GM19324 (cell line): ENCODE measurements at regions not wholly inside any gene's neighbourhood (a gene's known extent, or its start where the extent isn't known, plus 50 kb on each side); places are given as distances from the start of the nearest gene placed in this dataset.
A peak's percentile ranks its signal among the peaks of the same experiment; 100 is the strongest.
"Not testable (repeated sequence)": the region's sequence is repeated elsewhere in the genome, so short reads cannot be mapped to it uniquely, and the experiment has no call there.

Experiments used
- ATAC-seq: cut with Tn5 transposase; IDR thresholded peaks from one replicate; pipeline ENCODE4 v1.9.1; 2021; ENCODE audit warnings: mild to moderate bottlenecking, moderate library complexity; ENCODE audit not compliant: unreplicated experiment, low FRiP score

GRCh38 chr15:92705764-92706163, 50.2 kb upstream of the FAM174B start:
- ATAC-seq, result no peak

DNA sequence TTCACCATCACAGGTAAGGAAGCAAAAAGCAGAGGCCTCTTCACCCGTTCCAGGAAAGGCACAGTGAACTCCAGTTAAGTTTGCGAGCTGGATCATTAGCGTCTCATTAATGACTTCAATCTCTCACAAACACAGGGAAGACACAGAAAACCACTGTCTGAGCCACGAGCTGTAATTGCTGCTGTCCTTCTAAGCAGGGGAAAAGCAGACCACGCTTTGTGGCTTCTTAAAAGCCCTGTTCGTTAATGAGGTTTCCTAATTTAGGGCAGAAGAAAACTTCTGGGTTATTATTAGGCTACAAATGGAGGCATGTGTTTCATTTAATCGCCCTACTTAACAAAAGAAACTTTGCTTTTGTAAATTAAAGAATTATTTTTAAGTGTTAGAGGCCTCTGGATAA, 50.6 kb upstream of the FAM174B start:
- no peak for ATAC-seq

DNA sequence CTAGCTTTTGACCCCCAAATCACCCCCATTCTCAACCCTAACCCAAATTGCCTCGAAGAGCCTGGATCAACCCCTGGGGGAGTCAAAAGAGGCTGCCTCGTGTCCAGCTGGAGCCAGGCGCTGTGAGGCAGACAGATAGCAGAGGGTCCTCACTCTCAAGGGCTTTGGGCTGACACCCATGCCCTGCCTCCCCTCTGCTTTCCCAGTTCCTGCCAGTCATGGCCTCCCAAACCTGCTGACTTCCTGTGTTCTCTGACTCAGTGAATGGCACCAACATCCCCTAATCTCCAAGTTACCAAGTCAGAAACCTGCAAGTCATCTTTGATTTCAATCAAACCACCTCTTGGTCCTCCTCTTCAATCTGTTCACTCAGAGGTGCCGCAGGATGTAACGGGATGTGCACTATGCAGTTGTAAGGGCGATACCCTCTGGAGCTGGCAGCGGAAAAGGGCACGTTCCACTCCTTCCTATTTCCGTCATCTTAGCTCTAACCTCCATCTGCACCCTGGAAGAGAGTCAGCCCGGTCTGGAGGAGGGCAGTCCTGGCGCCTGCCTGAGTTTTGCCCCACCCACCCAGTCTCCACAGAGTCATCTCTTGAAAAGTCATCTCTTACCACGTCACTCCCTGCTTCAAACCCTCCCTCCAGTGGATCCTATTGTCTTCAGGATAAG, 52.4 kb upstream of the FAM174B start:
- no peak for ATAC-seq

- ATAC-seq, result no peak
Measured at GRCh38 chr15:92708635-92709034, 53.1 kb upstream of the FAM174B start.

DNA sequence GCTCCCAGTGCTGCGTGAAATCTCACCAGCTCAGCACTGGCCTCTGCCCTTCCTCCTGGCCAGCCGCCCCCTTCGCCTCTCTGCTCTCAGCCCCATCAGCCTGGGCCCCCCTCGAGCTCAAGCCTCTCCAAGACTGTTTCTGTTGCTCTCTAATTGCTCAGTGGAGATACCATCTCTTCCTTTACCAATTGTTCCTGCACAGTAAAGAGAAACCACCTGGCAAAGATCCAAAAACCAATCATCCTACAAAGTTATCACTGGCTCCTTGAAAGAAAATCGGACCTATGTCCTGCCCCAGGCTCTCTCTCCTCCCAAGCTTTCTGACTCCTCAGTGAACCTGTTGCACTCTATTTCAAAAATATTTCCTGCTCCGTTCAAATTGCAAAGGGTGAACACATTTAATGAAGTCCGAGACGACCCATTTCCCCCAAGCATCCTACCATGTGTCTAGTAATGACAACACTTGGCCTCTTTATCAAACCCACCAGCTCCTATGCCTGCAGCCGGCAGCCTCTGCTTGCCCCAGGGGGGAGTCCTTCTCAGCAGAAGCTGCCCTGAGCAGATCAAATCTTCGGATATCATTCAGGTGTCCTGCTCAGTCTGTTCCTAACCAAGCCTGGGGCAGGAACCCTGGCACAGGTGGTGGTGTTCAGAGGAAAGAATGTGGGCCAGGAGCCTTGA, 53.7 kb upstream of the FAM174B start:
- no peak for ATAC-seq

GRCh38 chr15:92711457-92711831, 55.9 kb upstream of the FAM174B start:
- ATAC-seq, result no peak

DNA sequence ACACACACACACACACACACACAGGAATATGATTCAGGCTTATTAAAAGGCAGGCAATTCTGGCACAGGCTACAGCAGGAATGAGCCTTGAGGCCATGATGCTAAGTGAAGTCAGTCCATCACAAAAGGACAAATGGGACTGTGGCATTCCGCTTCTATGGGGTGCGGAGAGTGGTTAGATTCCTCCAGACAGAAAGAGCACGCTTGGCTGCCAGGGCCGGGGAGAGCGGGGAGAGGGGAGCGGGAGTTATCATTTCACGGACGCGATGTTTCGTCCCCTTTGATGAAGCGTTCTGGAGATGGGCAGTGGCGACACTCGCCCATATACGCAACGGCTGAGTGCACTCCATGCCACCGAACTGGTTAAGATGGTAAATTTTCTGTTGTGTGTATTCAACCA, 58.5 kb upstream of the FAM174B start:
- ATAC-seq, result no peak

GRCh38 chr15:92714477-92715401, 59.2 kb upstream of the FAM174B start:
- ATAC-seq, result peak; percentile 71

- ATAC-seq, result no peak
Measured at GRCh38 chr15:92715758-92716157, 60.2 kb upstream of the FAM174B start.

GRCh38 chr15:92719021-92719420, 63.4 kb upstream of the FAM174B start:
- no peak for ATAC-seq

DNA sequence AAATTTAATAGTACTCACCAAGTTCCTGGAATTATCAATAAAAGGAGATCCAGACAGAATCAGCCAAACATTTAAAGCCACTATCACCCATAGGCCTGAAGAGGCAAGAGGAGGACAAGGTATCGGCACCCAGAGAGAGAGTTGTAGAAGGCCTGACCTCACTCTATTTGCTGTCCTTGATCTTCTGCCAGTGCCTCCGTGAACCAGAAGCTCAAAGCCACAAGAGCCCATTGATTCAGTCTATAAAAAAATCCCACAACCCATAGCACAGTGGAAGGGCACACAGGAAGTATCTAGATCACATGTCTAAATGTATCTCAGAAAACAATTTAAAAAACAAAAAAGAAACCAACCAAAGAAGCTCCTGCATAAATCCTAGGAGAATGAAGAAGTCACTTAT, 68.6 kb upstream of the FAM174B start:
- no peak for ATAC-seq

DNA sequence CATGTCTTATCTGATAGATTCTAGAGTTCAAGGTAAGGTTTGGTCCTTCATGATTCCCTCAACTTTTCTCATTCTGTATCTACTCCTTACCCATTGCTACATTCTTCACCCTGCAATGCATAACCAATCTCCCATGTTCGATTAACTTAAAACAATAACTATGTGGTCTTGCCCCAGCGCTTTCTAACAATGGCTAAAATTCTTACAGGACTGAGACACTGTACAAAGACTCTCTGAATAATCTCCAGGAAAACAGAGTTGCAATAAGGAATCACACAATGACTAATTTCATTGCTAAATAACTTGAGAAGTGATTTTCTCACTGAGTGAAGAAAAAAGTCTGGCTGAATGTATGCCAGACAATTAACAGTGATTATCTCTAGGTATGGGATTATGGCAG, 69.6 kb upstream of the FAM174B start:
- ATAC-seq, result no peak

GRCh38 chr15:92728266-92728665, 72.7 kb upstream of the FAM174B start:
- ATAC-seq, result no peak

GRCh38 chr15:92733090-92733933, 77.7 kb upstream of the FAM174B start:
- ATAC-seq, result no peak

- ATAC-seq, result no peak
Measured at GRCh38 chr15:92733934-92734521, 78.5 kb upstream of the FAM174B start.

DNA sequence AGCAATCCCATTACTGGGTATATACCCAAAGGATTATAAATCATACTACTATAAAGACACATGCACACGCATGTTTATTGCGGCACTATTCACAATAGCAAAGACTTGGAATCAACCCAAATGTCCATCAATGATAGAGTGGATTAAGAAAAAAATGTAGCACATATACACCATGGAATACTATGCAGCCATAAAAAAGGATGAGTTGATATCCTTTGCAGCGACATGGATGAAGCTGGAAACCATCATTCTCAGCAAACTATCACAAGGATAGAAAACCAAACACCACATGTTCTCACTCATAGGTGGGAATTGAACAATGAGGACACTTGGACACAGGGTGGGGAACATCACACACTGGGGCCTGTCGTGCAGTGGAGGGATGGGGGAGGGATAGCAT, 83.7 kb upstream of the FAM174B start:
- not testable (repeated sequence) for ATAC-seq

- ATAC-seq, result no peak
Measured at GRCh38 chr15:92745845-92746271, 90.3 kb upstream of the FAM174B start.

- no peak for ATAC-seq
Measured at GRCh38 chr15:92747047-92747446, 91.5 kb upstream of the FAM174B start.

- ATAC-seq, result no peak
Measured at GRCh38 chr15:92749216-92749615, 93.6 kb upstream of the FAM174B start.

DNA sequence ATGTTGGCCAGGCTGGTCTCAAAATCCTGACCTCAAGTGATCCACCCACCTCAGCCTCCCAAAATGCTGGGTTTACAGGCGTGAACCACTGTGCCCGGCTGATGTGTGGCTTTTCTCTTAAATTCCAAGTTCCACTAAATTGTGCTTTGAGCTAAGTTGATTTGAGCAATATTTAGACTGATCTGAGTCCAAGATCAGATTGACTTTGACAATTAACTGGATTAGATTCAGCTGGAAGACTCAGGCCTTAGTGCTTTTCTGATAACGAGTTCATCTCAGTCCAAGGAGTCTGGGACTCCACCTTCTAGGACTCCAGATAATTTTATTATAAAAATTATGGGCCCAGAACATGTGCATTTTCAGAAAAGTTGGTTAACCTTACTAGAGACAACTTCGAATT, 94.4 kb upstream of the FAM174B start:
- no peak for ATAC-seq
